Stimulated activated memory B cell treated with anti-CD40 and anti-IgM and Interleukin-4, amounts not matched to agents 10 μg/mL and 1 μg/mL and 100 μg/mL, for 72 hours (primary cell): ENCODE measurements at regions not wholly inside any gene's neighbourhood (a gene's known extent, or its start where the extent isn't known, plus 50 kb on each side); places are given as distances from the start of the nearest gene placed in this dataset.

ENCODE experiments used
- ATAC-seq: fragments of 150-1000 bp; cut with Tn5 transposase; 2 replicates; pipeline ENCODE4 v1.10.0; 2021
- H3K27ac Mint-ChIP-seq: one replicate; pipeline ENCODE4 v1.8.0; 2022; ENCODE audit warnings: mild to moderate bottlenecking, mixed read lengths
- H3K27me3 Mint-ChIP-seq: one replicate; pipeline ENCODE4 v1.8.0; 2022; ENCODE audit warnings: mixed read lengths
- H3K36me3 Mint-ChIP-seq: one replicate; pipeline ENCODE4 v1.8.0; 2022; ENCODE audit warnings: mixed read lengths
- H3K4me1 Mint-ChIP-seq: one replicate; pipeline ENCODE4 v1.8.0; 2022; ENCODE audit warnings: mixed read lengths
- H3K4me3 Mint-ChIP-seq: one replicate; pipeline ENCODE4 v1.8.0; 2022; ENCODE audit warnings: mild to moderate bottlenecking, moderate library complexity, mixed read lengths
- H3K9me3 Mint-ChIP-seq: one replicate; pipeline ENCODE4 v1.8.0; 2022; ENCODE audit warnings: mixed read lengths

- Mint-ChIP-seq H3K4me1 (peaks cover 3% of the 10 kb centered on the region), H3K4me3 (no peak overlapping the region), H3K36me3 (no peaks in the 10 kb centered on the region), H3K27ac (no peak overlapping the region), H3K9me3 (peaks cover 6% of the 10 kb centered on the region), H3K27me3 (peaks cover 21% of the 10 kb centered on the region)
- peak; percentile 61 for ATAC-seq
These were observed 72.4 kb upstream of the YWHAQ start for GRCh38 chr2:9703085-9703678.

- H3K4me1 Mint-ChIP-seq: peaks cover 1% of the 10 kb centered on the region
- peaks cover 6% of the 10 kb centered on the region for H3K9me3 Mint-ChIP-seq
- H3K4me3 Mint-ChIP-seq: no peak overlapping the region
- peak; percentile 46 for ATAC-seq
- no peaks in the 10 kb centered on the region for H3K36me3 Mint-ChIP-seq
- peaks cover 17% of the 10 kb centered on the region for H3K27me3 Mint-ChIP-seq
- no peak overlapping the region for H3K27ac Mint-ChIP-seq
These were observed 73.0 kb upstream of the YWHAQ start for GRCh38 chr2:9703701-9704221.

GRCh38 chr2:9704600-9704999 is 73.8 kb upstream of the YWHAQ start:
- ATAC-seq: no peak
- Mint-ChIP-seq H3K27ac (no peak overlapping the region), H3K36me3 (no peaks in the 10 kb centered on the region), H3K4me1 (peaks cover 5% of the 10 kb centered on the region), H3K9me3 (peaks cover 6% of the 10 kb centered on the region), H3K4me3 (no peak overlapping the region), H3K27me3 (peaks cover 17% of the 10 kb centered on the region)

- no peak overlapping the region for H3K4me3 Mint-ChIP-seq
- peaks cover 6% of the 10 kb centered on the region for H3K9me3 Mint-ChIP-seq
- ATAC-seq: no peak
- H3K4me1 Mint-ChIP-seq: peaks cover 5% of the 10 kb centered on the region
- H3K27me3 Mint-ChIP-seq: peaks cover 17% of the 10 kb centered on the region
- no peak overlapping the region for H3K27ac Mint-ChIP-seq
- H3K36me3 Mint-ChIP-seq: no peaks in the 10 kb centered on the region
These were observed 74.4 kb upstream of the YWHAQ start for GRCh38 chr2:9705196-9705595.

DNA sequence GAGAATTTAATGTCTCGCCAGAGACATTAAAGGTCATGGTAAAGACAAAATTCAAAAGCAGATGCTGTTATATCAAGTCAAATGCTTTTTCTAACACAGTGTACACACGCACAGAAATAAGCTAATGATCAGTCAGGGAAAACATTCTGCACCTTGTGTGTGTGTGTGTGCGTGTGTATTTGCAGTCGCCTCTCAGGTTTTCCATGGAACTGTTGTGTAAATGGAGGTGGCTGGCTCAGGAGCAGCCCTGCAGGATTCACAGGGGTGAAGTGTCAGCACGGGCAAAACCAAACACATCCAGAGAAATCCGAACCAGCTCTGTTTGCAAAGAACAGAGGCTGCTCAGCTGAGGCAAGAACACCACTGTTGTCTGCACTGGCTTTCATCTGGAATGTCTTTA is 76.2 kb upstream of the YWHAQ start:
- no peak overlapping the region for H3K4me3 Mint-ChIP-seq
- no peak for ATAC-seq
- H3K36me3 Mint-ChIP-seq: no peaks in the 10 kb centered on the region
- peaks cover 6% of the 10 kb centered on the region for H3K9me3 Mint-ChIP-seq
- H3K4me1 Mint-ChIP-seq: peaks cover 9% of the 10 kb centered on the region
- H3K27me3 Mint-ChIP-seq: peaks cover 26% of the 10 kb centered on the region
- H3K27ac Mint-ChIP-seq: no peak overlapping the region

DNA sequence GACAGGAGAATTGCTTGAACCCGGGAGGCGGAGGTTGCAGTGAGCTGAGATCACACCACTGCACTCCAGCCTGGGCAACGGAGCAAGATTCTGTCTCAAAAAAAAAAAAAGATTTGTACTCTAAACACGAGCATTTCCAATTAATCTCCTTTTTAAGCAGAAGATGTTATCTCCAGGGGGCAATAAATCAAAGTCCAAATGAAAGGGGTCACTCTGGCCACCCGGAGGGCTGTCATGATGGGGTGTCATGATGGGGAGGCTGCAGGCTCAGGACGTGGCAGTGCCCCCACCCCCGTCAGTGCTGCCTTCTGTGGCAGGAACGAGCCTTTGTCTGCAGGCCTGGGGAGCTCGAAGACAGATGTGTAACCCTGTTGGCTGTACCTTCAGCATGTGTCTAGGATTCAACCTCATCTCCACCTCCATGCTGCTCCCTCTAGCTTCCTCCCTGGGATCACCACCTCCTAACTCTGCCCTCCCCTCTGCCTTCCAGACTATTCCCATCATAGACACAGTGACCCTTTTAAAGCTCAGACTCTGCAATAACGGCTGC is 76.9 kb upstream of the YWHAQ start:
- H3K36me3 Mint-ChIP-seq: no peaks in the 10 kb centered on the region
- no peak overlapping the region for H3K4me3 Mint-ChIP-seq
- ATAC-seq: no peak
- H3K4me1 Mint-ChIP-seq: peaks cover 13% of the 10 kb centered on the region
- no peak overlapping the region for H3K27ac Mint-ChIP-seq
- peaks cover 23% of the 10 kb centered on the region for H3K27me3 Mint-ChIP-seq
- H3K9me3 Mint-ChIP-seq: no peaks in the 10 kb centered on the region

DNA sequence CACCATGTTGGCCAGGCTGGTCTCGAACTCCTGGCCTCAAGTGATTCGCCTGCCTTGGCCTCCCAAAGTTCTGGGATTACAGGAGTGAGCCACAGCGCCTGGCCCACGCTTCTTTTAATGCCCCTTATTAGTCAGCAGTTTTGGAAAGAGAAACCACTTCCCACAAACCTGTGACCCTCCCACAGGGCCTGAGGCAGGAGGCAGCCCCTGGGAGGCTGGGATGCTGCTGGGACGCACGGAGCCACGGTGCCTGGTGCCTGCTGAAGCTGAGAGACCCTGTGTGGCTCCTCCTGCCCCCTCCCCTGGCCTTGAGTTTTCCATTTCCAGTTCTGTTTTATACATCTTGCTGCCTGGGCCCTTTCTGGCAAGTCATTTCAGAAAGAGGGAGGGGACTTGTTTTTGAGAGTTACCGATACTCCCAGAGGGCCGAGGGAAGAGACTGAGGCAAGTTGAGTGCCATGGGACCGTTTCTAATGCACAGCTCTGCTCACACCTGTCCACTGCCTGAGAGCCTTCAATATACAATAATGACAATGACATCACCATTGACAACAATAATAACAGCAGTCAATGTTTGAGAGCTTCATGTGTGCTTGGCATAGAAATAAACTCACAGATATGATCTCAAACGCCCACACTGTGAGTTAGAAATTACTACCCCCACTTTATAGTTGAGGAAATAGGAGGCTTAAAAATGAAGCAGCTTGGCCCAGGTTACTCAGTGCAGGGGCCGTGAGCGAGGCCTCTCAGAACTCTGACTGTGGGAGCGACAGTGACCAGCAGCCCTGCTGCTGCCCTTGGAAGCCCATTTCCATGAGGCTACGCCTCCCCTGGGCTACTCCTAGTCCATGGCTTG is 78.1 kb upstream of the YWHAQ start:
- ATAC-seq: no peak
- peaks cover 21% of the 10 kb centered on the region for H3K27me3 Mint-ChIP-seq

GRCh38 chr2:9709539-9710285 is 78.9 kb upstream of the YWHAQ start:
- Mint-ChIP-seq H3K9me3 (no peaks in the 10 kb centered on the region), H3K27ac (no peak overlapping the region), H3K4me1 (peaks cover 13% of the 10 kb centered on the region), H3K36me3 (no peaks in the 10 kb centered on the region), H3K4me3 (no peak overlapping the region), H3K27me3 (peaks cover 15% of the 10 kb centered on the region)
- peak; percentile 18 for ATAC-seq

More for the DNA sequence above, 78.1 kb upstream of the YWHAQ start:
- Mint-ChIP-seq H3K27ac (no peak overlapping the region), H3K4me1 (peaks cover 13% of the 10 kb centered on the region), H3K36me3 (no peaks in the 10 kb centered on the region), H3K4me3 (no peak overlapping the region), H3K9me3 (no peaks in the 10 kb centered on the region)

DNA sequence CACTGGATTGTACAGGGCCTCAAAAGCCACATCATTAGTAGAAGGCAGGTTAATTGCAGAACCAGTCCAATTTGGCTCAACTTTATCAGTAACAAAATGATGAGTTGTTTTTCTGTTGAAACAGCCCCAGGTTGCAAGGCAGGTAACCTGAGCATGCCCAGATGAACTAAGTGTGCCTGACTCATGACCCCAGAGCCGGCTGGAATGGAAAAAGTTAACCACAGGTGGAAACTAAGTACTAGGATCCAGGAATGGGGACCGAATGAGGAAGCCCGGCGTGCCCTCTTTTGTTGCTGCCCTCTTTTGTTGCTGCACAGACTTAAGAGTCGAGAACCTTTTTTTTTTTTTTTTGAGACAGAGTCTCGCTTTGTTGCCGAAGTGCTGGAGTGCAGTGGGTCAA is 79.5 kb upstream of the YWHAQ start:
- Mint-ChIP-seq H3K4me1 (peaks cover 13% of the 10 kb centered on the region), H3K27me3 (peaks cover 12% of the 10 kb centered on the region), H3K9me3 (no peaks in the 10 kb centered on the region), H3K27ac (no peak overlapping the region), H3K4me3 (no peak overlapping the region), H3K36me3 (no peaks in the 10 kb centered on the region)
- ATAC-seq: no peak

DNA sequence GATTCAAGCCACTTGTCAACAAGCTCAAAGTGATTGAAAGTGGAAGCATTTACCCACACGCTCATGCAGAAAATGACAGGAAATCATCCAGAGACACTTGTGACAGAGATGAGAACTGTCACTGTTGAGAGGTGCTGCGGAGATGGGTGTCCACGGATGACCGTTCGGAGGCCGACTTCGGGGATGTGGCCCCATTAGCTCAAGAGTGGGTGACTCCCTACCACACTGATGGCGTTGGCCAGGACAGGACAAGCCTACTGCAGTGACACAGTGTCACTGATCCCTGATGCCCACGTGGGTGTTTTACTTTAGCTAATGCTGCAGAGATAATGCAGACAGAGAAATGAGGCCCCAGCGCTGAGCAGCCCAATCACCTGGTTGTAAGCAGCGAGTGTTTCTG is 81.5 kb upstream of the YWHAQ start:
- Mint-ChIP-seq H3K4me3 (no peak overlapping the region), H3K9me3 (no peaks in the 10 kb centered on the region), H3K36me3 (no peaks in the 10 kb centered on the region), H3K4me1 (peaks cover 13% of the 10 kb centered on the region), H3K27ac (no peak overlapping the region), H3K27me3 (peaks cover 12% of the 10 kb centered on the region)
- ATAC-seq: no peak

DNA sequence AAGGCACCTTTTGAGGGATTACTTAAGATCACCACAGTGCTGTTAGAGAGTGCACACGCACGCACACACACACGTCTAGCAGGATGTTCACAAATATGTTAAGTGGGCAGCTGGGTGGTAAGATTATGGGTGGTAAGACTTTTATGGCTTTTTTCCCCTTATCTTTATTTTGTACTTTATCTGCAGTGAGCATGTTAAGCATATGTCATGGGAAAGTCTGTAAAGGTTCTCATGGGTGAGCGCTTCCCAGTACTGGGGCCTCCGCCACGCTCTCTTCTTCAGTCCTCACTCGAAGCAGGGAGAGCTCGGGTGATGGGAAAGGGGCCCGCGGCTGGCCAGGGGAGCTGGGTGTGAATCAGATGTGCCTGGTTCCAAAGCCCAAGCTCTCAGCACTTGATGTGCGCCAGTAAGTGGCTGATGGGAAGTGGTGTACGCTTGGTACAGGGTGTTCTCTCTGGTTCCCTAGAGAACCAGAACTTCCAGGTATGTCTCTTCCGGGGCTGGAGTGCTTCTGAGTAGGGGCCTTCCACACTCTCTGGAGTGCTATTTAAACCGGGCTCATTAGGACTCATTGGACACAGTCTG is 83.9 kb upstream of the YWHAQ start:
- Mint-ChIP-seq H3K9me3 (no peaks in the 10 kb centered on the region), H3K4me3 (no peak overlapping the region), H3K4me1 (peaks cover 8% of the 10 kb centered on the region), H3K27me3 (peaks cover 12% of the 10 kb centered on the region), H3K27ac (no peak overlapping the region), H3K36me3 (no peaks in the 10 kb centered on the region)
- no peak for ATAC-seq

DNA sequence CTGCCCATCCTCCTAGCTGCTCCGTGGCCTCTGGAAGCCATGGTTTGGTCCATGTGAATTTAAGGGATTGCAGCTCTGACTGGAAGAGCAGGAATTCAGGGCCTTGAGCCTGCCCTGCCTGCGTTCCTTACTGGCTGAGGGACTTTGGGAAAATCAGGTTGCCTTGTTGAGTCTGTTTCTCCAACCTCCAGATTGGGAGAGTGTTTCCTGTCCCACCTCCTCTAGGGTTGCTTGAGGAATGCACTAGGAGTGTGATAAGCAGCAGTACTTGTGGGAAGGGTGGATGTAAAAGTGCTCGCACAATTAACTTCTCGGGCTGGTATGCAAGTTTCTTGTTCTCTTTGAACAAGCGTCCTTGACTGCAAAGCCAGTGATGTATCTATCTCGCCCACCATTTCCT is 84.4 kb upstream of the YWHAQ start:
- no peaks in the 10 kb centered on the region for H3K9me3 Mint-ChIP-seq
- peaks cover 12% of the 10 kb centered on the region for H3K27me3 Mint-ChIP-seq
- no peak for ATAC-seq
- peaks cover 8% of the 10 kb centered on the region for H3K4me1 Mint-ChIP-seq
- H3K4me3 Mint-ChIP-seq: no peak overlapping the region
- H3K36me3 Mint-ChIP-seq: no peaks in the 10 kb centered on the region
- H3K27ac Mint-ChIP-seq: no peak overlapping the region

DNA sequence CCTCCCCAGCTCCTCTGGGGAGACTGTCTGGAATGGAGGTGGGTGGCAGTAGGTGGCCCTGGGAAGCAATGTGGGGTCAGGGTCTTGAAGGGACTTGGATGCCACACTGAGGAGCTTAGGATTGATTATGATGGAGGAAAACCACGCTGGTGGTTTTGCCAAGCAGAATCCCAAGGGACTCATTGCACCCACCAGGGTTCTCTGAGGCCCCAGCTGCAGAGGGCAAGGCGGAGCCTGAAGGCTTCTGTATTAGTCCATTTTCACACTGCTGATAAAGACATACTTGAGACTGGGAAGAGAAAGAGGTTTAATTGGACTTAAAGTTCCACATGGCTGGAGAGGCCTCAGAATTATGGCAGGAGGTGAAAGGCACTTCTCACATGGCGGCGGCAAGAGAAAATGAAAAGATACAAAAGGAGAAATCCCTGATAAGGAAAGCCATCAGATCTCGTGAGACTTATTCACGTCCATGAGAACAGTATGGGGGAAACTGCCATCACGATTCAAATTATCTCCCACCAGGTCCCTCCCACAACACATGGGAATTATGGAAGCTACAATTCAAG is 87.2 kb upstream of the YWHAQ start:
- no peak overlapping the region for H3K27ac Mint-ChIP-seq
- H3K4me3 Mint-ChIP-seq: no peak overlapping the region
- H3K36me3 Mint-ChIP-seq: no peaks in the 10 kb centered on the region
- no peaks in the 10 kb centered on the region for H3K9me3 Mint-ChIP-seq
- peaks cover 10% of the 10 kb centered on the region for H3K4me1 Mint-ChIP-seq
- no peaks in the 10 kb centered on the region for H3K27me3 Mint-ChIP-seq
- no peak for ATAC-seq

GRCh38 chr2:9720352-9721093 is 89.7 kb upstream of the YWHAQ start:
- Mint-ChIP-seq H3K4me1 (peaks cover 10% of the 10 kb centered on the region), H3K27ac (no peak overlapping the region), H3K9me3 (no peaks in the 10 kb centered on the region), H3K27me3 (no peaks in the 10 kb centered on the region), H3K36me3 (no peaks in the 10 kb centered on the region), H3K4me3 (no peak overlapping the region)
- ATAC-seq: peak; percentile 51
